Hypothalamus (tissue), 51 donors: ENCODE measurements at regions not wholly inside any gene's neighbourhood (a gene's known extent, or its start where the extent isn't known, plus 50 kb on each side); places are given as distances from the start of the nearest gene placed in this dataset.

Experiments
- DNase-seq, 51 donors: peaks; one replicate each; lab custom pipeline; 2025; lab: John Stamatoyannopoulos, UW

GRCh38 chr2:67012165-67012564 is 385.0 kb upstream of the ETAA1 start:
- DNase-seq = no peak

- no peak for DNase-seq
Measured at GRCh38 chr2:67013821-67014220, 383.3 kb upstream of the ETAA1 start.

GRCh38 chr2:67015681-67016080 is 381.5 kb upstream of the ETAA1 start:
- no peak for DNase-seq

- DNase-seq = no peak
Measured at GRCh38 chr2:67018301-67018700, 378.8 kb upstream of the ETAA1 start.

GRCh38 chr2:67032076-67032475 is 365.1 kb upstream of the ETAA1 start:
- no peak for DNase-seq

GRCh38 chr2:67036444-67036843 is 360.7 kb upstream of the ETAA1 start:
- no peak for DNase-seq

GRCh38 chr2:67037655-67038054 is 359.5 kb upstream of the ETAA1 start:
- DNase-seq = no peak

GRCh38 chr2:67038195-67038594 is 358.9 kb upstream of the ETAA1 start:
- no peak for DNase-seq

GRCh38 chr2:67039058-67039457 is 358.1 kb upstream of the ETAA1 start:
- no peak for DNase-seq

- DNase-seq = no peak
Measured at GRCh38 chr2:67039517-67040103, 357.5 kb upstream of the ETAA1 start.

- DNase-seq = no peak
Measured at GRCh38 chr2:67041051-67041450, 356.1 kb upstream of the ETAA1 start.

GRCh38 chr2:67043781-67044478 is 353.2 kb upstream of the ETAA1 start:
- no peak for DNase-seq

GRCh38 chr2:67046591-67046990 is 350.5 kb upstream of the ETAA1 start:
- DNase-seq = no peak

GRCh38 chr2:67048314-67048713 is 348.8 kb upstream of the ETAA1 start:
- DNase-seq = no peak

- no peak for DNase-seq
Measured at GRCh38 chr2:67050622-67051021, 346.5 kb upstream of the ETAA1 start.

GRCh38 chr2:67054728-67055127 is 342.4 kb upstream of the ETAA1 start:
- no peak for DNase-seq

- DNase-seq = no peak
Measured at GRCh38 chr2:67055387-67056304, 341.5 kb upstream of the ETAA1 start.

GRCh38 chr2:67057123-67057522 is 340.0 kb upstream of the ETAA1 start:
- DNase-seq = no peak

GRCh38 chr2:67057901-67058703 is 339.0 kb upstream of the ETAA1 start:
- DNase-seq = no peak

- DNase-seq = no peak
Measured at GRCh38 chr2:67065046-67065445, 332.1 kb upstream of the ETAA1 start.

GRCh38 chr2:67066782-67067181 is 330.4 kb upstream of the ETAA1 start:
- no peak for DNase-seq
